ENCODE measurements at regions not wholly inside any gene's neighbourhood (a gene's known extent, or its start where the extent isn't known, plus 50 kb on each side); places are given as distances from the start of the nearest gene placed in this dataset.

GRCh38 chr1:79128722-79129121, 122.2 kb upstream of the ADGRL4 start:
- TF ChIP-seq ZBTB7A (IDR thresholded peaks at IDR 0.05; ENCODE audit: low read depth) (no peak), EP300 (IDR thresholded peaks at IDR 0.05; ENCODE audit: borderline replicate concordance) (no peak), CREB1 (IDR thresholded peaks at IDR 0.05; ENCODE audit: low read depth) (no peak), CEBPB (IDR thresholded peaks at IDR 0.05) (no peak), FOXM1 (IDR thresholded peaks at IDR 0.05; ENCODE audit: borderline replicate concordance, low read depth) (no peak)
